ENCODE measurements at regions not wholly inside any gene's neighbourhood (a gene's known extent, or its start where the extent isn't known, plus 50 kb on each side); places are given as distances from the start of the nearest gene placed in this dataset.

DNA sequence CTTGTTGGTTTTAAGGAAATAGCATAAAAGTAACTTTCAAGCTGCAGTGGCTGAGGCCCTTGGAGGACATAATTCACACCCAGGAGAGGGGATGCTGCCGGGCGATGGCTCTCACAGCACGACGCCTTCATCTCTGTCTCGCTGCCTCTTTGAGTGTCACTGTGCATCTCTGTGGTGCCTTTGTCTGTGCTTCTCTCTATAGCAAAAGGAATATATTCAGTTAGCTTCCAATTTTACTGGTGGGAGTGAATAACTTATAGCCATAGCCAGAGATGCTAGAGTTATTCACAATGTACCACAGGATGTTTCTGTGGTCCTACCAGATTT, 276.7 kb downstream of the SYK start:
- POLR2A ChIA-PET = no interaction called here
- Mint-ChIP-seq H3K4me3 (no peak overlapping the region), H3K27me3 (peaks cover 7% of the 10 kb centered on the region), H3K9me3 (ENCODE audit: insufficient read depth) (no peaks in the 10 kb centered on the region), H3K4me1 (no peaks in the 10 kb centered on the region), H3K27ac (no peak overlapping the region)
- Histone ChIP-seq H3K27ac (ENCODE audit: low read length in 2 of 2) (no peak overlapping the region), H3K36me3 (replicated peaks in 1 of 2; ENCODE audit: control extremely low read depth in 1 of 2, control insufficient read depth in 1 of 2, extremely low read depth in 1 of 2, insufficient read depth in 2 of 2, low read length in 1 of 2) (no peaks in the 10 kb centered on the region), H3K4me1 (ENCODE audit: control insufficient read depth in 2 of 2, insufficient read depth in 2 of 2, low read length in 2 of 2) (no peaks in the 10 kb centered on the region), H4K20me1 (ENCODE audit: control insufficient read depth, insufficient read depth, low read length, poor library complexity, severe bottlenecking) (no peaks in the 10 kb centered on the region), H3K79me2 (ENCODE audit: control insufficient read depth, insufficient read depth, low read length) (no peaks in the 10 kb centered on the region), H3K4me2 (replicated peaks; ENCODE audit: low read depth, low read length, poor library complexity, severe bottlenecking) (no peak overlapping the region), H3K9me3 (ENCODE audit: control extremely low read depth in 1 of 3, control insufficient read depth in 2 of 3, insufficient read depth in 1 of 3, low read length in 2 of 3) (peaks cover 0 to 2% (median 0%) of the 10 kb centered on the region in 3 donors), H3K9ac (ENCODE audit: low read length) (no peak overlapping the region), H3K27me3 (replicated peaks in 1 of 4; ENCODE audit: control extremely low read depth in 1 of 4, control insufficient read depth in 3 of 4, insufficient read depth in 4 of 4, low read length in 3 of 4) (no peaks in the 10 kb centered on the region), H3K4me3 (ENCODE audit: control extremely low read depth in 1 of 5, extremely low read depth in 1 of 5, insufficient read depth in 1 of 5, low read depth in 2 of 5, low read length in 4 of 5) (no peak overlapping the region), H2AFZ (ENCODE audit: insufficient read depth, low read depth, low read length, poor library complexity, severe bottlenecking) (no peak overlapping the region)
- ATAC-seq (ENCODE audit: low read depth) (no peak), DNase-seq (no peak)
- no CpG with 5 or more reads among the region's 5 CpGs for WGBS (ENCODE audit: insufficient coverage)
- TF ChIP-seq, protein P1, sequence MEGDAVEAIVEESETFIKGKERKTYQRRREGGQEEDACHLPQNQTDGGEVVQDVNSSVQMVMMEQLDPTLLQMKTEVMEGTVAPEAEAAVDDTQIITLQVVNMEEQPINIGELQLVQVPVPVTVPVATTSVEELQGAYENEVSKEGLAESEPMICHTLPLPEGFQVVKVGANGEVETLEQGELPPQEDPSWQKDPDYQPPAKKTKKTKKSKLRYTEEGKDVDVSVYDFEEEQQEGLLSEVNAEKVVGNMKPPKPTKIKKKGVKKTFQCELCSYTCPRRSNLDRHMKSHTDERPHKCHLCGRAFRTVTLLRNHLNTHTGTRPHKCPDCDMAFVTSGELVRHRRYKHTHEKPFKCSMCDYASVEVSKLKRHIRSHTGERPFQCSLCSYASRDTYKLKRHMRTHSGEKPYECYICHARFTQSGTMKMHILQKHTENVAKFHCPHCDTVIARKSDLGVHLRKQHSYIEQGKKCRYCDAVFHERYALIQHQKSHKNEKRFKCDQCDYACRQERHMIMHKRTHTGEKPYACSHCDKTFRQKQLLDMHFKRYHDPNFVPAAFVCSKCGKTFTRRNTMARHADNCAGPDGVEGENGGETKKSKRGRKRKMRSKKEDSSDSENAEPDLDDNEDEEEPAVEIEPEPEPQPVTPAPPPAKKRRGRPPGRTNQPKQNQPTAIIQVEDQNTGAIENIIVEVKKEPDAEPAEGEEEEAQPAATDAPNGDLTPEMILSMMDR (IDR thresholded peaks at IDR 0.05) = no peak
- no peak for TF ChIP-seq EZH2 (IDR thresholded peaks at IDR 0.05; ENCODE audit: borderline replicate concordance, insufficient read depth, low read depth, low read length, poor library complexity, severe bottlenecking)
- intact Hi-C loops (cut with micrococcal nuclease) = no loop called here
- CTCF ChIA-PET = no interaction called here

DNA sequence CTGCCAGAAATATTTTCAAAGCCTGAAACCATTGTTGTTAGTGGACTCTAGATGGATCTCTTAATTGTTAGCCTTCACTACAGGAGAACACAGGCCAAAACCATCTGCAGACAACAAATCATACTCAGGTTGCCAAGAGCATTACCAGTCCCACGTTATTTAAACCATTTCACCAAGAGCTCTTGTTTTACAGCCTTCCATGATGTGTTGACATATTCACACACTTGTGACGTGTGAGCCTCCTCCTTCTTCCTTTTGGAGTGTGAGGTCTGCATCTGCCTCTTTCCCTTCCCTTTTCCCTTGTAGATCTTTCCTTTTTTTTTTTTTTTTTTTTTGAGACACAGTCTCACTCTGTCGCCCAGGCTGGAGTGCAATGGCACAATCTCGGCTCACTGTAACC, 279.0 kb downstream of the AUH start:
- Histone ChIP-seq H3K4me2 (replicated peaks; ENCODE audit: low read depth, low read length, poor library complexity, severe bottlenecking) (no peak overlapping the region), H3K4me1 (ENCODE audit: control insufficient read depth in 2 of 2, insufficient read depth in 2 of 2, low read length in 2 of 2) (no peaks in the 10 kb centered on the region), H3K27ac (ENCODE audit: low read length in 2 of 2) (no peak overlapping the region), H3K79me2 (ENCODE audit: control insufficient read depth, insufficient read depth, low read length) (no peaks in the 10 kb centered on the region), H3K4me3 (ENCODE audit: control extremely low read depth in 1 of 5, extremely low read depth in 1 of 5, insufficient read depth in 1 of 5, low read depth in 2 of 5, low read length in 4 of 5) (no peak overlapping the region), H3K9me3 (ENCODE audit: control extremely low read depth in 1 of 3, control insufficient read depth in 2 of 3, insufficient read depth in 1 of 3, low read length in 2 of 3) (no peaks in the 10 kb centered on the region), H3K9ac (ENCODE audit: low read length) (no peak overlapping the region), H2AFZ (ENCODE audit: insufficient read depth, low read depth, low read length, poor library complexity, severe bottlenecking) (no peak overlapping the region), H3K27me3 (replicated peaks in 1 of 4; ENCODE audit: control extremely low read depth in 1 of 4, control insufficient read depth in 3 of 4, insufficient read depth in 4 of 4, low read length in 3 of 4) (no peaks in the 10 kb centered on the region), H3K36me3 (replicated peaks in 1 of 2; ENCODE audit: control extremely low read depth in 1 of 2, control insufficient read depth in 1 of 2, extremely low read depth in 1 of 2, insufficient read depth in 2 of 2, low read length in 1 of 2) (no peaks in the 10 kb centered on the region), H4K20me1 (ENCODE audit: control insufficient read depth, insufficient read depth, low read length, poor library complexity, severe bottlenecking) (no peaks in the 10 kb centered on the region)
- no peak for DNase-seq
- no peak for TF ChIP-seq EZH2 (IDR thresholded peaks at IDR 0.05; ENCODE audit: borderline replicate concordance, insufficient read depth, low read depth, low read length, poor library complexity, severe bottlenecking)
- TF ChIP-seq, protein P1 (IDR thresholded peaks at IDR 0.05) = no peak
- 93% methylated on average over 2 of the region's 4 CpGs for WGBS (ENCODE audit: insufficient coverage)
- Mint-ChIP-seq H3K27ac (no peak overlapping the region), H3K27me3 (peaks cover 7% of the 10 kb centered on the region), H3K9me3 (ENCODE audit: insufficient read depth) (no peaks in the 10 kb centered on the region), H3K4me1 (no peaks in the 10 kb centered on the region), H3K4me3 (no peak overlapping the region)
- CTCF ChIA-PET = interaction anchor here (0.6 kb wide), 1 partner anchor 11 kb away, joined by 3 read pairs; no protein-coding TSS in a partner anchor
- intact Hi-C loops (cut with micrococcal nuclease) = no loop called here
- POLR2A ChIA-PET = no interaction called here
- no peak for ATAC-seq (ENCODE audit: low read depth)
